ENCODE measurements at regions not wholly inside any gene's neighbourhood (a gene's known extent, or its start where the extent isn't known, plus 50 kb on each side); places are given as distances from the start of the nearest gene placed in this dataset.

DNA sequence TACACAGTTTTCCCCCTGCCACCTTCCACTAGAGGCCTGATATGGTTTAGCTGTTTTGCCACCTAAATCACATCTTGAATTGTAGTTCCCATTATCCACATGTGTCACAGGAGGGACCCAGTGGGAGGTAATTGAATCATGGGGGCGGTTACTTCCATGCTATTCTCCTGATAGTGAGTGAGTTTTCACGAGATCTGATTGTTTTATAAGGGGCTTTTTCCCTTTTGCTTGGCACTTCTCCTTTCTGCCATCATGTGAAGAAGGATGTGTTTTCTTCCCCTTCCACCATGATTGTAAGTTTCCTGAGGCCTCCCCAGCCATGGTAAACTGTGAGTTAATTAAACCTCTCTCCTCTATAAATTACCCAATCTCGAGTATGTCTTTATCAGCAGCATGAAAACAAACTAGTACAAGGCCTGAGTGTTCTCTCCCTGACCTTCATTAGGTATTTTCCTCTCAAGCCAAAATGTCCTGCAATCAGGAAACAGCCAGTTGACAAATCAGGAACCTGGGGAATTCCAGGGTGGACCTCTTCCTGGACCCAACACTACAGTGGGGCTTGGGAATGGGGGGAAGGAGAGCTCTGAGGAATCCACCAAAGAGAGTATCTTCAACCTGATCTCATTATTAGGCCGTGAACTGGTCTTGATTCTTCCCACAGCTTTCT lies 129.9 kb downstream of the TXNL1 start:
- no peaks in the 10 kb centered on the region for H3K27me3 Mint-ChIP-seq
- intact Hi-C loops (cut with micrococcal nuclease) = no loop called here

GRCh38 chr18:56505971-56506370 lies 132.4 kb downstream of the TXNL1 start:
- Mint-ChIP-seq H3K4me1 (no peaks in the 10 kb centered on the region), H3K27ac (no peak overlapping the region), H3K9me3 (no peaks in the 10 kb centered on the region), H3K27me3 (no peaks in the 10 kb centered on the region), H3K4me3 (no peak overlapping the region), H3K36me3 (ENCODE audit: low read depth) (no peaks in the 10 kb centered on the region)
- no peak for ATAC-seq (ENCODE audit: low read depth)
- no peak for DNase-seq
- intact Hi-C loops (cut with micrococcal nuclease) = no loop called here
- no peak for TF ChIP-seq CTCF (IDR thresholded peaks at IDR 0.05)
- ChIA-PET CTCF (no interaction called here), POLR2A (no interaction called here)

More for the DNA sequence above, 129.9 kb downstream of the TXNL1 start:
- H3K4me1 Mint-ChIP-seq = peaks cover 8% of the 10 kb centered on the region
- H3K4me3 Mint-ChIP-seq = no peak overlapping the region
- H3K27ac Mint-ChIP-seq = no peak overlapping the region
- POLR2A ChIA-PET = no interaction called here
- H3K9me3 Mint-ChIP-seq = no peaks in the 10 kb centered on the region
- DNase-seq (no peak), ATAC-seq (ENCODE audit: low read depth) (no peak)
- no peak for TF ChIP-seq CTCF (IDR thresholded peaks at IDR 0.05)
- CTCF ChIA-PET = no interaction called here
- no peaks in the 10 kb centered on the region for H3K36me3 Mint-ChIP-seq (ENCODE audit: low read depth)

- CTCF ChIA-PET = no interaction called here
- Mint-ChIP-seq H3K36me3 (ENCODE audit: low read depth) (no peaks in the 10 kb centered on the region), H3K27me3 (no peaks in the 10 kb centered on the region), H3K4me1 (no peaks in the 10 kb centered on the region), H3K4me3 (no peak overlapping the region), H3K27ac (no peak overlapping the region), H3K9me3 (no peaks in the 10 kb centered on the region)
- ATAC-seq (ENCODE audit: low read depth) = no peak
- POLR2A ChIA-PET = no interaction called here
- TF ChIP-seq CTCF (IDR thresholded peaks at IDR 0.05) = no peak
- intact Hi-C loops (cut with micrococcal nuclease) = no loop called here
- no peak for DNase-seq
These were observed 133.1 kb downstream of the TXNL1 start for GRCh38 chr18:56505293-56505692.

DNA sequence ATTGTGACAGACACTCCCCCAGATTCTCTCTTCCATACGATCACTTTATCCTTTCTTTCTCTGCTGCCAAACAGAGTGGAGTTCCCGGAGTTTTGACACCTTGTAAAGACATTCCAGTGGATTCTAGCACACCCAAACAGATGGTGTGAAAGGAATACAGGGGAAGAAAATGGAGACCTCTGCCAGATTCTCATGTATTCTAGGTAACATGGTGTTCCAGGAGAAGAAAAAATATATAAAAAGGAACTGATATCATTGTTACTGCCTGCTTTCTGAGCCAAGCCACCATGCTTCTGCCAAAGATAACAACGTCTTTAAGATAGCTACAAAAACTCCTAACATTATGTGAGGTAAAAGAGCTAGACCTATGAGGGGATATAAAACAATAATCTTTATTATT lies 136.5 kb downstream of the TXNL1 start:
- H3K9me3 Mint-ChIP-seq = no peaks in the 10 kb centered on the region
- H3K27ac Mint-ChIP-seq = no peak overlapping the region
- H3K4me1 Mint-ChIP-seq = no peaks in the 10 kb centered on the region
- no peak overlapping the region for H3K4me3 Mint-ChIP-seq
- ChIA-PET CTCF (no interaction called here), POLR2A (no interaction called here)
- ATAC-seq (ENCODE audit: low read depth) (no peak), DNase-seq (no peak)
- no peak for TF ChIP-seq CTCF (IDR thresholded peaks at IDR 0.05)
- intact Hi-C loops (cut with micrococcal nuclease) = no loop called here
- no peaks in the 10 kb centered on the region for H3K27me3 Mint-ChIP-seq
- H3K36me3 Mint-ChIP-seq (ENCODE audit: low read depth) = no peaks in the 10 kb centered on the region

- ChIA-PET CTCF (no interaction called here), POLR2A (no interaction called here)
- H3K4me1 Mint-ChIP-seq = no peaks in the 10 kb centered on the region
- peaks cover 5% of the 10 kb centered on the region for H3K9me3 Mint-ChIP-seq
- no peak for TF ChIP-seq CTCF (IDR thresholded peaks at IDR 0.05)
- ATAC-seq (ENCODE audit: low read depth) = no peak
- DNase-seq = no peak
- H3K27ac Mint-ChIP-seq = no peak overlapping the region
- intact Hi-C loops (cut with micrococcal nuclease) = no loop called here
- H3K4me3 Mint-ChIP-seq = no peak overlapping the region
- peaks cover 11% of the 10 kb centered on the region for H3K27me3 Mint-ChIP-seq
- H3K36me3 Mint-ChIP-seq (ENCODE audit: low read depth) = no peaks in the 10 kb centered on the region
These were observed 142.5 kb downstream of the TXNL1 start for GRCh38 chr18:56495884-56496283.

Measured in activated B cell treated with CpG ODN at 0.5 μM for 24 hours (primary cell).